ENCODE measurements at regions not wholly inside any gene's neighbourhood (a gene's known extent, or its start where the extent isn't known, plus 50 kb on each side); places are given as distances from the start of the nearest gene placed in this dataset.

GRCh38 chr3:159168788-159169187, 366.9 kb downstream of the MFSD1 start:
- H2AFZ ChIP-seq (replicated peaks), result no peak overlapping the region
- no peak overlapping the region for H3K9ac ChIP-seq
- no peak overlapping the region for H3K27ac Mint-ChIP-seq
- H3F3A ChIP-seq (ENCODE audit: low read depth), result no peaks in the 10 kb centered on the region
- no peaks in the 10 kb centered on the region for H3K9me3 Mint-ChIP-seq
- H3K9me3 ChIP-seq (ENCODE audit: low read depth), result no peaks in the 10 kb centered on the region
- no peaks in the 10 kb centered on the region for H3K4me1 ChIP-seq
- peaks cover 6% of the 10 kb centered on the region for H3K4me1 Mint-ChIP-seq
- no peak overlapping the region for H3K4me3 ChIP-seq
- no peaks in the 10 kb centered on the region for H3K36me3 Mint-ChIP-seq
- H4K20me1 ChIP-seq (ENCODE audit: low read depth), result no peaks in the 10 kb centered on the region
- no peak overlapping the region for H3K4me2 ChIP-seq
- no peak for DNase-seq (ENCODE audit: low spot score)
- no peaks in the 10 kb centered on the region for H3K27me3 ChIP-seq
- H3K79me2 ChIP-seq (ENCODE audit: low read depth), result no peaks in the 10 kb centered on the region
- H3K36me3 ChIP-seq, result no peaks in the 10 kb centered on the region
- no peak overlapping the region for H3K4me3 Mint-ChIP-seq
- no peak for TF ChIP-seq EZH2 (IDR thresholded peaks at IDR 0.05)
- TF ChIP-seq CTCF (IDR thresholded peaks at IDR 0.05), result no peak
- TF ChIP-seq EZH2phosphoT487 (IDR thresholded peaks at IDR 0.05), result no peak
- no peak overlapping the region for H3K27ac ChIP-seq
- no peaks in the 10 kb centered on the region for H3K27me3 Mint-ChIP-seq (ENCODE audit: insufficient read depth, low read depth)

DNA sequence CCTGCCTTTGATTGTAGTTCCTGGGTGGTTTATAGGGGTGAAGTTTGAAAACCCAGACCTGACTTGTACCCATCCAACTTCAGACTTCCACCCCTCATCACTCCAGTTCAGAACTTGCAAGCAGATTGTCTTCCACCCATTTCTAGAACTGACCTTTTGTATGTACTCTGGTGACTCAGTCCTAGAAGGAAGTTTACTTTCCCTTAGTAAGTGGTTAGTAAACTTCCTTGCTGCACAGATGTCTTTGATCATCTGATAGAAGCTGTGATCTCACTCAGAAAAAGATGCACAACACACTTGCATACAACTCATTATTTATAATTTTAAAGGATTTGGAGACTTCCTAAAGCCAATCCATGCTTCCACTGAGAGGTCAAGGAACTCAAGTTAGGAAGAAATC, 368.0 kb downstream of the MFSD1 start:
- TF ChIP-seq EZH2phosphoT487 (IDR thresholded peaks at IDR 0.05), result no peak
- TF ChIP-seq CTCF (IDR thresholded peaks at IDR 0.05), result no peak
- no peak for TF ChIP-seq EZH2 (IDR thresholded peaks at IDR 0.05)
- H3K4me3 Mint-ChIP-seq, result no peak overlapping the region
- Histone ChIP-seq H3K36me3 (no peaks in the 10 kb centered on the region), H3K27me3 (no peaks in the 10 kb centered on the region), H3F3A (ENCODE audit: low read depth) (no peaks in the 10 kb centered on the region), H3K9ac (no peak overlapping the region), H3K4me2 (no peak overlapping the region), H3K27ac (no peak overlapping the region), H3K9me3 (ENCODE audit: low read depth) (no peaks in the 10 kb centered on the region), H2AFZ (replicated peaks) (no peak overlapping the region), H4K20me1 (ENCODE audit: low read depth) (no peaks in the 10 kb centered on the region), H3K4me3 (no peak overlapping the region), H3K79me2 (ENCODE audit: low read depth) (no peaks in the 10 kb centered on the region), H3K4me1 (no peaks in the 10 kb centered on the region)
- no peak overlapping the region for H3K27ac Mint-ChIP-seq
- H3K36me3 Mint-ChIP-seq, result no peaks in the 10 kb centered on the region
- H3K27me3 Mint-ChIP-seq (ENCODE audit: insufficient read depth, low read depth), result no peaks in the 10 kb centered on the region
- H3K4me1 Mint-ChIP-seq, result peaks cover 6% of the 10 kb centered on the region
- no peaks in the 10 kb centered on the region for H3K9me3 Mint-ChIP-seq
- no peak for DNase-seq (ENCODE audit: low spot score)

GRCh38 chr3:159170436-159171003, 368.7 kb downstream of the MFSD1 start:
- Mint-ChIP-seq H3K36me3 (no peaks in the 10 kb centered on the region), H3K4me3 (no peak overlapping the region), H3K27ac (no peak overlapping the region), H3K4me1 (peaks cover 8% of the 10 kb centered on the region), H3K9me3 (no peaks in the 10 kb centered on the region), H3K27me3 (ENCODE audit: insufficient read depth, low read depth) (no peaks in the 10 kb centered on the region)
- H3K36me3 ChIP-seq, result no peaks in the 10 kb centered on the region
- no peaks in the 10 kb centered on the region for H3F3A ChIP-seq (ENCODE audit: low read depth)
- no peaks in the 10 kb centered on the region for H4K20me1 ChIP-seq (ENCODE audit: low read depth)
- no peak overlapping the region for H3K4me2 ChIP-seq
- H2AFZ ChIP-seq (replicated peaks), result no peak overlapping the region
- no peaks in the 10 kb centered on the region for H3K9me3 ChIP-seq (ENCODE audit: low read depth)
- TF ChIP-seq CTCF (IDR thresholded peaks at IDR 0.05) (no peak), EZH2phosphoT487 (IDR thresholded peaks at IDR 0.05) (no peak), EZH2 (IDR thresholded peaks at IDR 0.05) (no peak)
- no peak for DNase-seq (ENCODE audit: low spot score)
- no peak overlapping the region for H3K9ac ChIP-seq
- H3K4me1 ChIP-seq, result no peaks in the 10 kb centered on the region
- H3K27me3 ChIP-seq, result no peaks in the 10 kb centered on the region
- no peak overlapping the region for H3K27ac ChIP-seq
- no peak overlapping the region for H3K4me3 ChIP-seq
- H3K79me2 ChIP-seq (ENCODE audit: low read depth), result no peaks in the 10 kb centered on the region
